Sigmoid colon (tissue), 6 donors: ENCODE measurements at regions not wholly inside any gene's neighbourhood (a gene's known extent, or its start where the extent isn't known, plus 50 kb on each side); places are given as distances from the start of the nearest gene placed in this dataset.
"Not testable (repeated sequence)": the region's sequence is repeated elsewhere in the genome, so short reads cannot be mapped to it uniquely, and the experiment has no call there.

Source experiments
- DNase-seq: peaks from one replicate; pipeline ENCODE4 v3.0.0-alpha.2; 2019
- H3K27ac ChIP-seq, 4 donors: fragments of 200-600 bp; sonication (generic); one replicate each; pipeline ENCODE4 v1.5.1; 2016 to 2019; ENCODE audit warnings: mild to moderate bottlenecking in 1 of 4
- H3K27me3 ChIP-seq, 3 donors: fragments of 200-600 bp; sonication (generic); one replicate each; pipeline ENCODE4 v1.5.1; 2019; ENCODE audit warnings: mild to moderate bottlenecking in 1 of 3
- H3K36me3 ChIP-seq, 4 donors: fragments of 200-600 bp; sonication (generic); one replicate each; pipeline ENCODE4 v1.5.1; 2016 to 2019
- H3K4me1 ChIP-seq, 4 donors: fragments of 200-600 bp; sonication (generic); one replicate each; pipeline ENCODE4 v1.5.1; 2017 to 2019
- H3K4me3 ChIP-seq, 4 donors: fragments of 200-600 bp; sonication (generic); one replicate each; pipeline ENCODE4 v1.5.1; 2017 to 2019; ENCODE audit warnings: mild to moderate bottlenecking in 2 of 4, moderate library complexity in 1 of 4
- H3K9me3 ChIP-seq, 4 donors: fragments of 200-600 bp in 3 of 4; sonication (generic) in 3 of 4; one replicate each; pipeline versions ENCODE4 v1.5.1 to v1.6.1; 2013 to 2019
- EP300 ChIP-seq, 4 donors: sonication (generic); formaldehyde crosslinking; IDR thresholded peaks; one replicate each; pipeline ENCODE4 v1.6.1; 2017; ENCODE audit warnings: antibody characterized with exemption in 4 of 4
- POLR2A ChIP-seq, 2 donors: fragments of 450-650 bp; IDR thresholded peaks; one replicate each; pipeline ENCODE4 v1.6.1; 2016; ENCODE audit warnings: antibody characterized with exemption in 2 of 2, mild to moderate bottlenecking in 2 of 2, moderate library complexity in 2 of 2
- POLR2AphosphoS5 ChIP-seq, 4 donors: sonication (generic); formaldehyde crosslinking; IDR thresholded peaks; one replicate each; pipeline ENCODE4 v1.6.1; 2017; ENCODE audit warnings: antibody characterized with exemption in 4 of 4
- WGBS, 2 donors: extraction: QIAGEN DNeasy Blood & Tissue Kit; methylation state at CpG; one replicate each; pipeline ENCODE4 v1.1.7; 2013; 5-methylcytosine and 5-hydroxymethylcytosine counted together
- intact Hi-C: fragments of 100-400 bp; cut with DNase I; formaldehyde crosslinking; loops from one replicate; pipeline ENCODE4 v1.15.1; 2023
- TF ChIP-seq, protein P1 (sequence below), 4 experiments: fragments of 450-650 bp in 3 of 4; fragments of 200-600 bp in 1 of 4; IDR thresholded peaks; one replicate each; pipeline ENCODE4 v1.5.1; 2016 to 2019; ENCODE audit warnings: antibody characterized with exemption in 4 of 4, mild to moderate bottlenecking in 3 of 4, moderate library complexity in 2 of 4
- donor health status: healthy with polysubstance abuse.
- donor health status: healthy.

DNA sequence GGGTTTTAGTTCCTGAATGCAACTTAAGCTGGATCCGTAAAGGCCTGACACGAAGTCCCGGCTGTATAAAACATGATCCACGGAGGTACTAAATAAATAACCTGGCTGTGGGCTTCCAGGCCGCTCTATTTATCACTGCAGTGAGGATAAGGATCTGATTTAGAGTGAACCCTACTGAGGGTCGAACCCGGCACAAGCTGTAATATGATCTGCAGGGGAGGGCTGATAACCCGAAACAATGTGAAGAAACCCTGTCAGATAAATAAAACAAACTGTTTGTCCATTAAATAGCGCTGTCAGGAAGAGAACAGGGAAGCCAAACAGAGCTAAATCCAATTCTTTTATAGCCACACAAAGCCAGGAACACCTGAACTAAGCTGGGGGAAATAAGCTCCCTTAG is 375.6 kb upstream of the SALL1 start:
- H3K4me3 ChIP-seq, result no peak overlapping the region
- no peak for DNase-seq
- H3K27ac ChIP-seq, result no peak overlapping the region
- 41 to 43% methylated on average over 9 of the region's 9 CpGs for WGBS, 2 donors
- H3K4me1 ChIP-seq, result no peaks in the 10 kb centered on the region
- no peaks in the 10 kb centered on the region for H3K27me3 ChIP-seq
- no peak for TF ChIP-seq EP300 (IDR thresholded peaks at IDR 0.05)
- TF ChIP-seq, protein P1, sequence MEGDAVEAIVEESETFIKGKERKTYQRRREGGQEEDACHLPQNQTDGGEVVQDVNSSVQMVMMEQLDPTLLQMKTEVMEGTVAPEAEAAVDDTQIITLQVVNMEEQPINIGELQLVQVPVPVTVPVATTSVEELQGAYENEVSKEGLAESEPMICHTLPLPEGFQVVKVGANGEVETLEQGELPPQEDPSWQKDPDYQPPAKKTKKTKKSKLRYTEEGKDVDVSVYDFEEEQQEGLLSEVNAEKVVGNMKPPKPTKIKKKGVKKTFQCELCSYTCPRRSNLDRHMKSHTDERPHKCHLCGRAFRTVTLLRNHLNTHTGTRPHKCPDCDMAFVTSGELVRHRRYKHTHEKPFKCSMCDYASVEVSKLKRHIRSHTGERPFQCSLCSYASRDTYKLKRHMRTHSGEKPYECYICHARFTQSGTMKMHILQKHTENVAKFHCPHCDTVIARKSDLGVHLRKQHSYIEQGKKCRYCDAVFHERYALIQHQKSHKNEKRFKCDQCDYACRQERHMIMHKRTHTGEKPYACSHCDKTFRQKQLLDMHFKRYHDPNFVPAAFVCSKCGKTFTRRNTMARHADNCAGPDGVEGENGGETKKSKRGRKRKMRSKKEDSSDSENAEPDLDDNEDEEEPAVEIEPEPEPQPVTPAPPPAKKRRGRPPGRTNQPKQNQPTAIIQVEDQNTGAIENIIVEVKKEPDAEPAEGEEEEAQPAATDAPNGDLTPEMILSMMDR (IDR thresholded peaks at IDR 0.05), result no peak
- TF ChIP-seq POLR2AphosphoS5 (IDR thresholded peaks at IDR 0.05), result no peak
- TF ChIP-seq POLR2A (IDR thresholded peaks at IDR 0.05), result no peak
- H3K9me3 ChIP-seq, result peaks cover 0 to 3% (median 0%) of the 10 kb centered on the region in 4 donors
- intact Hi-C loops, result no loop called here
- no peaks in the 10 kb centered on the region for H3K36me3 ChIP-seq

DNA sequence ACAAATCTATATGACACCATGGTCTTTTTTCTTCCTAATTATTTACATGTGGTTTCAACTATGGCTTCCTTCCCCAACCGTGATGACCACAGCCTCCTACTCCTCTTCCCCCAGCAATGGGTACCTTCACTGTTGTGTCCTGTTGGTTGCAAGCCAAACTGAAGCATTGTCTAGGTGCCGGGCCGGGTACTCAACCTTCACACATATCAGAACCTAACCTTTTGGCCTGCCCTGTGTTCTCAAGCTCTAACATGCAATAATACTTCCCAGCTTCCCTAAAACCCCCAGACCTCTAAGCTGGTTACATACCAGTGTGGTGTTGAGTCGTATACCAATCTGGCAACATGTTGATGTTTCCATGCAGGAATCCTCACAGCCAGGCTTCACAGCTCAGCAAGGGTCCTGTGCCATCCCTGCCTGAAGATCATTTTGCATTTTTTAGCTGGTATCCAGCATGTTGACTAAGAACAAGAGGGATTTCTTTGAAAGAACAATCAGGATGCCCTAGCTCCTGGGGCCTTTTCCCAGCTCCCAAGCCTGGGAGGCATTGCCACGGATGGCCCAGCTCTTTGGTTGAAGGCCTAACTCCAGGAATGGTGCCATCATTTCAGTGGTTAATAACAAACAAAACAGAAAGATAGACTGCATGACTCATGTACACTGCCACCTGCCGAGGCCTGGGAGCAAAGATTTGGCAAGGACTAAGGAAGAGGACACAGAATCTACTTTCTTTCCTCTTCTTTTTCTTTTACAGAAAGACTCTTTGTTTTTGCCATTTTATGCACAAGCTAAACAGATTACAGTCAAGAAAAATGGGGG is 373.7 kb upstream of the SALL1 start:
- Histone ChIP-seq H3K27me3 (no peaks in the 10 kb centered on the region), H3K4me3 (no peak overlapping the region), H3K27ac (no peak overlapping the region), H3K9me3 (peaks cover 0 to 3% (median 0%) of the 10 kb centered on the region in 4 donors), H3K36me3 (no peaks in the 10 kb centered on the region), H3K4me1 (no peaks in the 10 kb centered on the region)
- TF ChIP-seq POLR2AphosphoS5 (IDR thresholded peaks at IDR 0.05), result no peak
- TF ChIP-seq, protein P1 (IDR thresholded peaks at IDR 0.05), result no peak
- no peak for TF ChIP-seq POLR2A (IDR thresholded peaks at IDR 0.05)
- TF ChIP-seq EP300 (IDR thresholded peaks at IDR 0.05), result no peak
- intact Hi-C loops, result no loop called here
- no peak for DNase-seq
- 55 to 73% methylated on average over 6 of the region's 6 CpGs for WGBS, 2 donors

DNA sequence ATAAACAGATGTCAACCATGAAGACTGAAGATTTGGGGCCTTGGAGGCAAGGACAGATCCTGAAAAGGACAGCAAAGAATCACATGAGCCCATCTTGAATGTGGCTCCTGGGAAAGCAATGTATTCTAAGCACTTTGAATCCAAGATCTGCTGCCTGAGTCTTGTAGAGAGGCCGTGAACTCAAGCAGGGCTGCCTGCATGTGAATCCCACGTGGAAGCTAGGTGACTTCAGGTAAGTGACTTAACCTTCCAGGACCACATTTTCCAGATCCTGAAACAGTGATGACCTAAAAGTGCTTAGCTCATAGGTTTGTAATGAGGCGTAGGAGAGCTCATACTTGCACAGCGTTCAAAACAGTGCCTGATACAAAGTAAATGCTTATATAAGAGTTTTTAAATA is 373.0 kb upstream of the SALL1 start:
- DNase-seq, result no peak
- Histone ChIP-seq H3K27ac (no peak overlapping the region), H3K27me3 (no peaks in the 10 kb centered on the region), H3K36me3 (no peaks in the 10 kb centered on the region), H3K9me3 (peaks cover 0 to 3% (median 0%) of the 10 kb centered on the region in 4 donors), H3K4me1 (no peaks in the 10 kb centered on the region), H3K4me3 (no peak overlapping the region)
- no peak for TF ChIP-seq EP300 (IDR thresholded peaks at IDR 0.05)
- TF ChIP-seq, protein P1 (IDR thresholded peaks at IDR 0.05), result no peak
- no peak for TF ChIP-seq POLR2AphosphoS5 (IDR thresholded peaks at IDR 0.05)
- WGBS, 2 donors, result 70 to 89% methylated on average over 4 of the region's 4 CpGs
- intact Hi-C loops, result no loop called here

DNA sequence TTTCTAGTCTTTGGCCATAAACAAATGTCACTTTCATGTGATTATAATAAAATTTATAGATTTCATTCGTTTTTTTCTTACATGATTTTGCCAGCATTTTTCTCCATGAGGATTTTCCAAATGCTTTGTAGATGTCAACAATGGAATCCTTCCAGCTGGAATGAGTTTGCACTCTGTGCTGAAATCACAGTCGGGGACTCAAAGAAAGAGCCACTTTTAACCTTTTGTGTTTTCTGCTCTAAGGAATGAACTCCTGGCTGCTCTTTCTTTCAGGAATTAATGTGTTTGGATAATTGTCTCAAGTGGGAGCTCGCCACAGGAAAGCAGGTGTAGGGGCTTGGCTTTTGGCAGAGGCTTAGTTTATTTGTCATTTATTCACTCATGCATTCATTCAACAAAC is 372.3 kb upstream of the SALL1 start:
- TF ChIP-seq EP300 (IDR thresholded peaks at IDR 0.05) (no peak), POLR2A (IDR thresholded peaks at IDR 0.05) (no peak)
- TF ChIP-seq, protein P1 (IDR thresholded peaks at IDR 0.05), result no peak
- 45 to 53% methylated on average over 3 of the region's 3 CpGs for WGBS, 2 donors

DNA sequence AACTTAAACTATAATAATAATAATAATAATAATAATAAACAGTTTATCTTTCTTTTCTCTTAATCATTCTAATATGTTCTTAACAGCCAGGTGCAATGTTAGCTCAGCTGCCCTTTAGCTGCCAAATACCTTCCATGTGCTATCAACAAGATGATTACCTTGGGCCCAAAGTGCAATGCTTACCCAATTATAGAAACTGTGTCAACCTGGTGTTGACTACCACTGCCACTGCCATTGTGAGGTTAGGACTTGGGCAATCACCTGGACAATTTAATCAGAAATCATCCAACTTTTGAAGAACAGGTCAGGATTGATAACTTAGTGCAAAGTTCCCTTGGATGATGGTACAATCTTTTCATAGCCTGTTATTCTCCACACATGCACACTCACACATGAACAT is 371.8 kb upstream of the SALL1 start:
- no peak for DNase-seq
- Histone ChIP-seq H3K27me3 (no peaks in the 10 kb centered on the region), H3K36me3 (no peaks in the 10 kb centered on the region), H3K4me3 (no peak overlapping the region), H3K27ac (no peak overlapping the region), H3K9me3 (peaks cover 0 to 3% (median 0%) of the 10 kb centered on the region in 4 donors), H3K4me1 (no peaks in the 10 kb centered on the region)
- intact Hi-C loops, result no loop called here
- TF ChIP-seq POLR2AphosphoS5 (IDR thresholded peaks at IDR 0.05), result no peak
- TF ChIP-seq POLR2A (IDR thresholded peaks at IDR 0.05), result no peak
- TF ChIP-seq, protein P1 (IDR thresholded peaks at IDR 0.05), result no peak
- no peak for TF ChIP-seq EP300 (IDR thresholded peaks at IDR 0.05)

More for the DNA sequence above, 372.3 kb upstream of the SALL1 start:
- no peak for DNase-seq
- intact Hi-C loops, result no loop called here
- Histone ChIP-seq H3K4me1 (no peaks in the 10 kb centered on the region), H3K36me3 (no peaks in the 10 kb centered on the region), H3K9me3 (peaks cover 0 to 3% (median 0%) of the 10 kb centered on the region in 4 donors), H3K27me3 (no peaks in the 10 kb centered on the region), H3K27ac (no peak overlapping the region), H3K4me3 (no peak overlapping the region)

DNA sequence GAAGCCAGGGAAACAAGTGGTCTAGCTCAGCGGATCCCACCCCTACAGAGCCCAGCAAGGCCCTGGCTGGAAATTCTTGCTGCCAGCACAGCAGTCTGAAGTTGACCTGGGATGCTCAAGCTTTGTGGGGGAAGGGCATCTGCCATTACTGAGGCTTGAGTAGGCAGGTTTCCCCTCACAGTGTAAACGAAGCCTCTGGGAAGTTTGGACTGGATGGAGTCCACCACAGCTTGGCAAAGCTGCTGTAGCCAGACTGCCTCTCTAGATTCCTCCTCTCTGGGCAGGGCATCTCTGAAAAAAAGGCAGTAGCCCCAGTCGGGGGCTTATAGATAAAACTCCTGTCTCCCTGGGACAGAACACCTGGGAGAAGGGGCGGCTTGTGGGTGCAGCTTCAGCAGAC is 365.9 kb upstream of the SALL1 start:
- WGBS, 2 donors, result 61 to 73% methylated on average over 4 of the region's 4 CpGs
- H3K27ac ChIP-seq, H3K4me3 ChIP-seq, H3K36me3 ChIP-seq, H3K9me3 ChIP-seq, H3K27me3 ChIP-seq, DNase-seq, H3K4me1 ChIP-seq, intact Hi-C loops: not testable (repeated sequence)
